ENCODE measurements at regions not wholly inside any gene's neighbourhood (a gene's known extent, or its start where the extent isn't known, plus 50 kb on each side); places are given as distances from the start of the nearest gene placed in this dataset.

DNA sequence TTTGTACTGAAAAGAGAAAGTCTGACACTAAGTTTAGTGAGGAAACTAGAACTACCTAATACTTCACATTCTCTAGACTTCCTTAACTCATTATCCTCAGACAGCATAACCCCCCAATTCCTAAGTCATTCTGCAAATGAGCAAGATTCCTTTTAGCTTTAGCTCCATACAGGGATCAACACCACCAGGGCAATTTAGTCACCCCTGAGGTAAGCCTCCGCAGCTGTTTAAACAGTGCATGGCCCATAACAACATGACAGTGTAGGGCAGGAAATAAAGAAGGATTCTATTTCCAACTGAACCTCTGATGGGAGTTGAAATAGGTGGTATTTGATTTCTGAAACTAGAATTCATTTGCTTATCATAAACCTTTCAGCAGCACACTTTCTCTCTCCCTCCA is 112.8 kb upstream of the DKK2 start:
- TF ChIP-seq, protein P1, sequence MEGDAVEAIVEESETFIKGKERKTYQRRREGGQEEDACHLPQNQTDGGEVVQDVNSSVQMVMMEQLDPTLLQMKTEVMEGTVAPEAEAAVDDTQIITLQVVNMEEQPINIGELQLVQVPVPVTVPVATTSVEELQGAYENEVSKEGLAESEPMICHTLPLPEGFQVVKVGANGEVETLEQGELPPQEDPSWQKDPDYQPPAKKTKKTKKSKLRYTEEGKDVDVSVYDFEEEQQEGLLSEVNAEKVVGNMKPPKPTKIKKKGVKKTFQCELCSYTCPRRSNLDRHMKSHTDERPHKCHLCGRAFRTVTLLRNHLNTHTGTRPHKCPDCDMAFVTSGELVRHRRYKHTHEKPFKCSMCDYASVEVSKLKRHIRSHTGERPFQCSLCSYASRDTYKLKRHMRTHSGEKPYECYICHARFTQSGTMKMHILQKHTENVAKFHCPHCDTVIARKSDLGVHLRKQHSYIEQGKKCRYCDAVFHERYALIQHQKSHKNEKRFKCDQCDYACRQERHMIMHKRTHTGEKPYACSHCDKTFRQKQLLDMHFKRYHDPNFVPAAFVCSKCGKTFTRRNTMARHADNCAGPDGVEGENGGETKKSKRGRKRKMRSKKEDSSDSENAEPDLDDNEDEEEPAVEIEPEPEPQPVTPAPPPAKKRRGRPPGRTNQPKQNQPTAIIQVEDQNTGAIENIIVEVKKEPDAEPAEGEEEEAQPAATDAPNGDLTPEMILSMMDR (IDR thresholded peaks at IDR 0.05; ENCODE audit: control insufficient read depth, insufficient read depth, low read depth, low read length, missing control alignments): no peak
- H3K4me3 ChIP-seq (ENCODE audit: control insufficient read depth, low read depth, low read length): no peak overlapping the region
- DNase-seq (ENCODE audit: low read depth): no peak

DNA sequence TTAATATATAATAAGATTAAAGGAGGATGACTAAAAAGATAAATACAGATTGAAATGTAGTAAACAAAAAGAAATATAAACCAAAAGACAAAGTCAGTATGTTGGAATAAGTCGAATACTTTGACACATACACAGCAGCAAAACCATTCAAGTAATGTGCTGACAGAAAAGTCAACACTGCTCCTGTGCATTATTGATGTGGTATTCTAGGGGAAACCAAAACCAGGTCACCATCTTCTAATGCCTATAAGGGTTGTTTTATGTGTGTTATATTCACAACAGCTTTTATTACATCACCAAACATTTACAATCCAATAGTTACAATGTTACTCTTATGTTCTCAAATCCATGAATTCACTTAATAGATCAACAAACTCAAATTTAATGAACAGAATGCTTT is 111.8 kb upstream of the DKK2 start:
- H3K4me3 ChIP-seq (ENCODE audit: control insufficient read depth, low read depth, low read length): no peak overlapping the region
- DNase-seq (ENCODE audit: low read depth): no peak
- TF ChIP-seq, protein P1 (IDR thresholded peaks at IDR 0.05; ENCODE audit: control insufficient read depth, insufficient read depth, low read depth, low read length, missing control alignments): no peak

DNA sequence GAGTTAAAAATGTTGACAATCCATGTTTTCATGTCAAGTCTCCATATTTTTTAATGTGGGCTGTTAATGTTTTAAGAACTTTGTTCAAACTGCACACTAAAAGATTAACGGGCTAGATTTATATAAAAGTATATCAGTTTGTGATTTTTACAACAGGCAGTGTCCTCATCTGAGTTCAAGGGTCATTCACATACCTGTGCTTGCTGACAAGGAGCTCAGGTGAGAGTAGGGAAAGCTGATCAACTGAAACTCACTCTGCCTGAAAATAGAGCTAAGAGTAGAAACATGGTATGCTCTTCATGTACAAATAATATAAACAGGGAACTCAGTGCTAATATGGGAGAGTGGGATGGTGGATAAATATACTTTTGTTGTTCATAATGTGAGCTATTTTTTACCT is 102.3 kb upstream of the DKK2 start:
- no peak overlapping the region for H3K4me3 ChIP-seq (ENCODE audit: control insufficient read depth, low read depth, low read length)
- DNase-seq (ENCODE audit: low read depth): no peak
- TF ChIP-seq, protein P1 (IDR thresholded peaks at IDR 0.05; ENCODE audit: control insufficient read depth, insufficient read depth, low read depth, low read length, missing control alignments): no peak

DNA sequence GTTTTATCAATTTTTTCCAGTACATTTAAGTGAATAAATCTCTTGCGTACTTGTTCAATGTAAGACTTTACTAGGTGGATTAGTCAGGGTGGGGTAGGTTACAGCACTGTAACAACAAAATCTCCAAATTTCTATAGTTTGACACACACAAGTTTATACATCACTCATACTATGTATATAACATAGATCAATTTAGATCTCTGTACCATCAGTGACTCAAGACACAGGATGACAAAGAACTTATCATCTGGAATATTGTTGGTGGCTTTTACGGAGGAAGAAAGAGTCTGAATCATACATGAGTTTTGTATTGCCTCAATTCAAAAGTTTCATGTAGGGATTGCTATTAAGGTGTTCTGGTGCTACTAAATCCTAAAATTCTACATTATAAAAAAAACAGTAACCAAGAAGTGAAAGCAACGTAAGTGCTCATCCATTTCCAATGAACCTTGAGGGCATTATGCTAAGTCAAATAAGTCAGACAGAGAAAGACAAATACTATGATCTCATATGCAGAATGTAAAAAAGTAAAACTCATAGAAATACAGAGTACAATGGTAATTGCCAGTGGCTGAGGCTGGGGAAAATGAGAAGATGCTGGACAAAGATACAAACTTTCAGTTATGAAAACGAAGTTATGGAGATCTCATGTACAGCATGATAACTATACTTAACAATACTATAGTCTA is 98.0 kb upstream of the DKK2 start:
- no peak for DNase-seq (ENCODE audit: low read depth)
- H3K4me3 ChIP-seq (ENCODE audit: control insufficient read depth, low read depth, low read length): no peak overlapping the region
- TF ChIP-seq, protein P1 (IDR thresholded peaks at IDR 0.05; ENCODE audit: control insufficient read depth, insufficient read depth, low read depth, low read length, missing control alignments): no peak

DNA sequence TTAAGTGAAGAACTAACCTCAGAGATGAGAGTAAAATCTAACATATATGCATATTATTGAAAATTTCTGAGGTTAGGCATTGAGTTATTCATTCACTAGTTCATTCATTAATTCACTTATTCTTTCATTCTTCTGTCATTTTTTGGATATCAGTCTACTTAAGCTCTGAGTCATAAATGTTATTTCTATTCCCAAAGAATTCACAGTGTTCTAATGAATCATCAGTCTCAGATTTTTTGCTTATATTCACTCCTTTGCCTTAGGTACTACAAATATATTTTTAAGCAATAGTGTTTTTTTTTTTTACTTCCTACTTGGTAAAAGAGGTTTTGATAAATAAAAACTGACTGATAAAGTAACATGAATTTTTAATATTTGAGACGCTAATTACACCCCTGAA is 95.2 kb upstream of the DKK2 start:
- TF ChIP-seq, protein P1 (IDR thresholded peaks at IDR 0.05; ENCODE audit: control insufficient read depth, insufficient read depth, low read depth, low read length, missing control alignments): no peak
- no peak overlapping the region for H3K4me3 ChIP-seq (ENCODE audit: control insufficient read depth, low read depth, low read length)
- DNase-seq (ENCODE audit: low read depth): no peak

DNA sequence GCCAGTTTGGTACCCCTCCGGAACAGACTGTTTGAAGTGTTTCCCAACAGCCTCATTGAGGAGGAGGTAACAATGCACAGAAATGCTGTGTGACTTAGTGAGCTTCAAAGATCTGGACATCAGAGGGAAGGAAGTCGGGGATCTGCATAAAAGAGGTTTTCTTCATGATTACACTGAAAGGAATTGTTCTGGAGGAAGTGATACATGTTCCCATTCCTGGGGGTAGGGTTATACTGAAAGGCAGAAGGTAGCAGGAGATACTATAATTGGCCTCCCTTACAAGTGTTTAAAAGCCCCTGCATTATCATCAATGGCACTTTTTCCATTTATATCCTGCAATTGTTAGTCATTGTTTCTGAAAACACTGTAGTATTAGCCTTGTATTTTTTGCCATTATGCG is 94.0 kb upstream of the DKK2 start:
- TF ChIP-seq, protein P1 (IDR thresholded peaks at IDR 0.05; ENCODE audit: control insufficient read depth, insufficient read depth, low read depth, low read length, missing control alignments): no peak
- DNase-seq (ENCODE audit: low read depth): no peak
- no peak overlapping the region for H3K4me3 ChIP-seq (ENCODE audit: control insufficient read depth, low read depth, low read length)

All from AG09309 (cell line).